ENCODE measurements at regions not wholly inside any gene's neighbourhood (a gene's known extent, or its start where the extent isn't known, plus 50 kb on each side); places are given as distances from the start of the nearest gene placed in this dataset.

DNA sequence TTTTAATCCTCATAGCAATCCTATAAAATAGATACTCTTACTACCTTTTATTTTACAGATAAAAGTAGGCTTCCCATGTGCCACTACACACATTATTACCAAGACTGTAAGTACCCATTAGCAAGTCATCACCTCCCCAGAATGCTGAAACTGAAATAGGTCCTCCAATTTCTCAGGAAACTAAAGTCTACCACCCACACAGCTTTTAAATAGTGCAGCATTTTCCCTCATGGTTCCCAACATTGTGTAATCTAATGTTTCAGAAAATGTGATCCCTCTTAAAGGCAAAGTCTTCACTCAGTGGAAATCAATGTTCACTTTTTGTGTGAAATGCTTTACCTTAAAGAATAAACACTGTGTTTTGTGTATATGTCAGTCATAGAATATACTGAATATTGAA lies 356.5 kb downstream of the GPATCH2 start:
- intact Hi-C loops (cut with DNase I) = no loop called here
- TF ChIP-seq, protein P1, sequence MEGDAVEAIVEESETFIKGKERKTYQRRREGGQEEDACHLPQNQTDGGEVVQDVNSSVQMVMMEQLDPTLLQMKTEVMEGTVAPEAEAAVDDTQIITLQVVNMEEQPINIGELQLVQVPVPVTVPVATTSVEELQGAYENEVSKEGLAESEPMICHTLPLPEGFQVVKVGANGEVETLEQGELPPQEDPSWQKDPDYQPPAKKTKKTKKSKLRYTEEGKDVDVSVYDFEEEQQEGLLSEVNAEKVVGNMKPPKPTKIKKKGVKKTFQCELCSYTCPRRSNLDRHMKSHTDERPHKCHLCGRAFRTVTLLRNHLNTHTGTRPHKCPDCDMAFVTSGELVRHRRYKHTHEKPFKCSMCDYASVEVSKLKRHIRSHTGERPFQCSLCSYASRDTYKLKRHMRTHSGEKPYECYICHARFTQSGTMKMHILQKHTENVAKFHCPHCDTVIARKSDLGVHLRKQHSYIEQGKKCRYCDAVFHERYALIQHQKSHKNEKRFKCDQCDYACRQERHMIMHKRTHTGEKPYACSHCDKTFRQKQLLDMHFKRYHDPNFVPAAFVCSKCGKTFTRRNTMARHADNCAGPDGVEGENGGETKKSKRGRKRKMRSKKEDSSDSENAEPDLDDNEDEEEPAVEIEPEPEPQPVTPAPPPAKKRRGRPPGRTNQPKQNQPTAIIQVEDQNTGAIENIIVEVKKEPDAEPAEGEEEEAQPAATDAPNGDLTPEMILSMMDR (IDR thresholded peaks at IDR 0.05) = no peak
- no peak for TF ChIP-seq POLR2A (IDR thresholded peaks at IDR 0.05)
- Histone ChIP-seq H3K27me3 (no peaks in the 10 kb centered on the region), H3K4me1 (no peaks in the 10 kb centered on the region), H3K9me3 (no peaks in the 10 kb centered on the region), H3K27ac (no peak overlapping the region), H3K4me3 (no peak overlapping the region), H3K36me3 (no peaks in the 10 kb centered on the region)
- DNase-seq (no peak), ATAC-seq (no peak)

DNA sequence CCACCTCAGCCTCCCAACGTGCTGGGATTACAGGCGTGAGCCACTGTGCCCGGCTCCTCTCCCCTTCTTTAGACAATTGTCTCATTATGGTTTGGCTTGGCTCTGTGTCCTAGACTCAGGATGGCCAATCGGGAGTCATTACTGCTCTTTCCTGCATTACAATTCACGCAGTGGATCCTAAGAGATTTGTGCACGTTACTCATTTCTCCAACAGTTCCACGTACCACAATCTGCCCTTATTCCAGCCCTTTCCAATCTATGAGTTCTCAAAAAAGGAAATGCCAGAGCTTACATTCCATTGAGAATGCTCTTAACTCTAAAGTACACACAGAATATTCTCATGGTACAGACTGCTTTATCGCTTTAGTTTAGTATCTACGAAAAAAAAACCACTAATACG lies 357.0 kb downstream of the GPATCH2 start:
- DNase-seq (no peak), ATAC-seq (no peak)
- H3K9me3 ChIP-seq = no peaks in the 10 kb centered on the region
- TF ChIP-seq, protein P1 (IDR thresholded peaks at IDR 0.05) = no peak
- TF ChIP-seq POLR2A (IDR thresholded peaks at IDR 0.05) = no peak
- H3K4me1 ChIP-seq = no peaks in the 10 kb centered on the region
- 62% methylated on average over 9 of the region's 10 CpGs for WGBS (ENCODE audit: insufficient coverage, low coverage, low lambda C conversion rate, missing lambda C conversion rate)
- no peak overlapping the region for H3K4me3 ChIP-seq
- no peaks in the 10 kb centered on the region for H3K27me3 ChIP-seq
- no peak overlapping the region for H3K27ac ChIP-seq
- no peaks in the 10 kb centered on the region for H3K36me3 ChIP-seq
- intact Hi-C loops (cut with DNase I) = no loop called here

DNA sequence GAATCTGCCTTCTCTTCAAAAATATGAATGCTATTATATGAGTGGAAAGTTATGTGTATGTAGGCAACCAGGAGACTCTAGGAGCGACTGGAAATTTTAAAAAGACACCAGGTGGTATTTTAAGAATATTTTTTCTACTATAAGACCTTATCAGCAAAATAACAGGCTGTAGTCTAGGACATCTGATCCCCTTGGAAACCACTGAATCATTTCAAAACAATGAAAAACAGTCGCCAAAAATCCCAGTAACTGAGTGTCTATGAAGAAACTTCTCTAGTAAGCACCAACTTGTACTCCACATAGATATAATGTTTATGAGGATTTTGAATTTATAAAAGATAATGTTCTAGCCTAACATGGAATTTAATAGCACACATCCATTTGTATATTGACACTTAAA lies 358.5 kb downstream of the GPATCH2 start:
- no peak for ATAC-seq
- no peaks in the 10 kb centered on the region for H3K36me3 ChIP-seq
- no peak for DNase-seq
- no peak overlapping the region for H3K4me3 ChIP-seq
- no peaks in the 10 kb centered on the region for H3K27me3 ChIP-seq
- TF ChIP-seq, protein P1 (IDR thresholded peaks at IDR 0.05) = no peak
- no peak for TF ChIP-seq POLR2A (IDR thresholded peaks at IDR 0.05)
- H3K27ac ChIP-seq = no peak overlapping the region
- WGBS (ENCODE audit: insufficient coverage, low coverage, low lambda C conversion rate, missing lambda C conversion rate) = 40% methylated on average over 2 of the region's 2 CpGs
- no peaks in the 10 kb centered on the region for H3K4me1 ChIP-seq
- intact Hi-C loops (cut with DNase I) = no loop called here
- H3K9me3 ChIP-seq = no peaks in the 10 kb centered on the region

DNA sequence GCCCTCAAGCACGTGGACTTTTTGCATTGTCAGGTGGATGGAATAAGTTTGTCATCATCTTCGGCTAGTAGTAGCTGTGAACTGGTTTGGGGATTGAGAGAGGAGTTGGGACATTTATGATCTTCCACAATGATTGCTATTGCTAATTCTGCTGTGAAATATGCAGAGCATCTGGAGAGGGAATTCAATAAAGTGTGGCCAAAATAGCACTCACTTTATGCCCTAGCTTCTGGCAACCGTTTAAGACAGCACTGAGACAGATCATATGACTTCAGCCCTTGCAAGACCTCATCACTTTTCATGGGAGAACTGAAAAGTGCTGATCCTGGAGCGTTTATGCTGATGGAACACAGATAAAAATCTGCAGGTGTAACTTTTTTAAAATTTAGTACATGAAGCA lies 360.8 kb downstream of the GPATCH2 start:
- 38% methylated on average over 4 of the region's 4 CpGs for WGBS (ENCODE audit: insufficient coverage, low coverage, low lambda C conversion rate, missing lambda C conversion rate)
- ATAC-seq = no peak
- intact Hi-C loops (cut with DNase I) = no loop called here

DNA sequence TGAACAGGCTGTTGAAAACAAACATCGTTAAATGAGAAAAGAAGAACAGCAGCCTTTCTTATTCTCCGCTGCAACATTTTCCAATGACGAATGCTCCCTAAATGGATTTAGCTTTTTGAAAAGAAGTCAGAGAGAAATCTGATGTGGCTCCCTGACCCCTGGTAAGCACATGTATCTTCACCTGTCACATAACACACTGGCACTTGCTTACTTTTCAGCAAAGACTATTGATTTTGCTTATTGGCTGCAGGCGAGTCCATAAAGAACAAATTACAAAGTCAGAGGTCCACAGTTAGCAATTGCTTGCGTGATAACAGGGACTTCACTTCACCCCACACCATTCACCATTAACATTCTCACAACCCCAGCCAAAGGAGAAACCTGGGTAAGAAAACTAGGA lies 362.8 kb downstream of the GPATCH2 start:
- H3K9me3 ChIP-seq = no peaks in the 10 kb centered on the region
- no peak overlapping the region for H3K27ac ChIP-seq
- no peaks in the 10 kb centered on the region for H3K36me3 ChIP-seq
- DNase-seq (no peak), ATAC-seq (no peak)
- H3K4me3 ChIP-seq = no peak overlapping the region
- no peaks in the 10 kb centered on the region for H3K27me3 ChIP-seq
- TF ChIP-seq, protein P1 (IDR thresholded peaks at IDR 0.05) = no peak
- no peak for TF ChIP-seq POLR2A (IDR thresholded peaks at IDR 0.05)
- no peaks in the 10 kb centered on the region for H3K4me1 ChIP-seq
- intact Hi-C loops (cut with DNase I) = no loop called here
- WGBS (ENCODE audit: insufficient coverage, low coverage, low lambda C conversion rate, missing lambda C conversion rate) = 40% methylated on average over 5 of the region's 5 CpGs

More for the DNA sequence above, 360.8 kb downstream of the GPATCH2 start:
- no peaks in the 10 kb centered on the region for H3K27me3 ChIP-seq
- no peak overlapping the region for H3K4me3 ChIP-seq
- no peak overlapping the region for H3K27ac ChIP-seq
- no peak for DNase-seq
- no peaks in the 10 kb centered on the region for H3K36me3 ChIP-seq
- TF ChIP-seq POLR2A (IDR thresholded peaks at IDR 0.05) = no peak
- TF ChIP-seq, protein P1 (IDR thresholded peaks at IDR 0.05) = no peak
- no peaks in the 10 kb centered on the region for H3K4me1 ChIP-seq
- H3K9me3 ChIP-seq = no peaks in the 10 kb centered on the region
